CD4-positive, alpha-beta T cell (primary cell): ENCODE measurements at regions not wholly inside any gene's neighbourhood (a gene's known extent, or its start where the extent isn't known, plus 50 kb on each side); places are given as distances from the start of the nearest gene placed in this dataset.

Experiments used
- ATAC-seq: fragments of 200-7000 bp; cut with Tn5 transposase; one replicate; pipeline ENCODE4 v1.10.0; 2022; ENCODE audit warnings: mild to moderate bottlenecking; ENCODE audit not compliant: poor library complexity
- CTCF ChIA-PET: fragments of 350-600 bp; sonication (Branson Sonifier 250); formaldehyde crosslinking; loops from one replicate; lab custom pipeline; 2021; ENCODE audit warnings: antibody characterized with exemption, inconsistent platforms; lab: Charles Lee
- POLR2A ChIA-PET: fragments of 350-600 bp; sonication (Branson Sonifier 250); formaldehyde crosslinking; loops from one replicate; lab custom pipeline; 2021; ENCODE audit warnings: antibody characterized with exemption, inconsistent platforms; lab: Charles Lee
- DNase-seq, 14 experiments: peaks; one replicate each; pipeline ENCODE4 v3.0.0-alpha.2; 2013 to 2020; ENCODE audit warnings: mixed read lengths in 2 of 14
- H3K27ac ChIP-seq, 2 donors: one replicate each; pipeline versions ENCODE4 v1.5.1 to v1.7.0; 2013; ENCODE audit warnings: low read length in 2 of 2, low read depth in 1 of 2, mild to moderate bottlenecking in 1 of 2
- H3K27me3 ChIP-seq, 2 experiments: 1 replicate in 1 of 2; 2 replicates in 1 of 2; pipeline versions ENCODE4 v1.6.1 to v1.7.0; 2013; ENCODE audit warnings: low read length in 2 of 2, control low read depth in 1 of 2, mild to moderate bottlenecking in 1 of 2, moderate library complexity in 1 of 2; ENCODE audit not compliant: insufficient read depth in 2 of 2, control insufficient read depth in 1 of 2
- H3K36me3 ChIP-seq: one replicate; pipeline ENCODE4 v1.6.1; 2013; ENCODE audit warnings: low read length, control low read depth; ENCODE audit not compliant: insufficient read depth
- H3K4me1 ChIP-seq: one replicate; pipeline ENCODE4 v1.6.1; 2013; ENCODE audit warnings: low read length, control low read depth; ENCODE audit not compliant: insufficient read depth
- H3K4me3 ChIP-seq: one replicate; pipeline ENCODE4 v1.5.1; 2013; ENCODE audit warnings: mild to moderate bottlenecking, low read length, moderate library complexity
- H3K9me3 ChIP-seq, 2 experiments: 1 replicate in 1 of 2; 2 replicates in 1 of 2; pipeline versions ENCODE4 v1.6.1 to v1.7.0; 2013; ENCODE audit warnings: low read length in 2 of 2, mild to moderate bottlenecking in 2 of 2, control low read depth in 1 of 2, moderate library complexity in 1 of 2; ENCODE audit not compliant: control insufficient read depth in 1 of 2, insufficient read depth in 1 of 2
- H3K27ac Mint-ChIP-seq: one replicate; pipeline ENCODE4 v1.8.0; 2020; ENCODE audit warnings: mixed read lengths
- H3K27me3 Mint-ChIP-seq: one replicate; pipeline ENCODE4 v1.8.0; 2021; ENCODE audit warnings: mixed read lengths
- H3K36me3 Mint-ChIP-seq: one replicate; pipeline ENCODE4 v1.8.0; 2021; ENCODE audit warnings: low read depth, mixed read lengths
- H3K4me1 Mint-ChIP-seq: one replicate; pipeline ENCODE4 v1.8.0; 2021; ENCODE audit warnings: low read depth, mixed read lengths
- H3K4me3 Mint-ChIP-seq: one replicate; pipeline ENCODE4 v1.8.0; 2020; ENCODE audit warnings: mild to moderate bottlenecking, mixed read lengths
- H3K9me3 Mint-ChIP-seq: one replicate; pipeline ENCODE4 v1.8.0; 2020; ENCODE audit warnings: mixed read lengths
- CTCF ChIP-seq: fragments of 200-600 bp; IDR thresholded peaks from one replicate; pipeline ENCODE4 v1.8.0; 2022; ENCODE audit warnings: antibody characterized with exemption, mild to moderate bottlenecking
- intact Hi-C, 2 experiments: fragments of 100-400 bp; cut with DNase I in 1 of 2; cut with micrococcal nuclease in 1 of 2; formaldehyde crosslinking; loops; one replicate each; pipeline versions ENCODE4 v1.15.1 to v1.9.0; 2023 to 2025; cut with DNase I, micrococcal nuclease

GRCh38 chr15:55106155-55106554 is 90.6 kb downstream of the RSL24D1 start:
- ChIA-PET POLR2A (no interaction called here), CTCF (no interaction called here)
- H3K36me3 Mint-ChIP-seq = no peaks in the 10 kb centered on the region
- Histone ChIP-seq H3K4me1 (no peaks in the 10 kb centered on the region), H3K27me3 (peaks cover 0 to 3% of the 10 kb centered on the region in 2 experiments), H3K27ac (no peak overlapping the region), H3K4me3 (no peak overlapping the region), H3K9me3 (no peaks in the 10 kb centered on the region), H3K36me3 (no peaks in the 10 kb centered on the region)
- H3K4me3 Mint-ChIP-seq = no peak overlapping the region
- H3K27ac Mint-ChIP-seq = no peak overlapping the region
- no peak for DNase-seq
- TF ChIP-seq CTCF = no peak
- H3K4me1 Mint-ChIP-seq = no peaks in the 10 kb centered on the region
- no peak for ATAC-seq
- H3K27me3 Mint-ChIP-seq = peaks cover 6% of the 10 kb centered on the region
- peaks cover 3% of the 10 kb centered on the region for H3K9me3 Mint-ChIP-seq
- intact Hi-C loops = no loop called here

- no peak overlapping the region for H3K4me3 ChIP-seq
- H3K27me3 ChIP-seq = no peaks in the 10 kb centered on the region
- no peaks in the 10 kb centered on the region for H3K36me3 Mint-ChIP-seq
- intact Hi-C loops = no loop called here
- no peak for DNase-seq
- ChIA-PET CTCF (no interaction called here), POLR2A (no interaction called here)
- no peak for TF ChIP-seq CTCF
- no peak overlapping the region for H3K27ac Mint-ChIP-seq
- H3K4me1 ChIP-seq = no peaks in the 10 kb centered on the region
- H3K27ac ChIP-seq = no peak overlapping the region
- no peaks in the 10 kb centered on the region for H3K36me3 ChIP-seq
- H3K9me3 Mint-ChIP-seq = no peaks in the 10 kb centered on the region
- H3K9me3 ChIP-seq = no peaks in the 10 kb centered on the region
- peaks cover 6% of the 10 kb centered on the region for H3K27me3 Mint-ChIP-seq
- no peaks in the 10 kb centered on the region for H3K4me1 Mint-ChIP-seq
- no peak for ATAC-seq
- no peak overlapping the region for H3K4me3 Mint-ChIP-seq
These were observed 102.6 kb downstream of the RSL24D1 start for GRCh38 chr15:55094136-55094535.

- POLR2A ChIA-PET = no interaction called here
- H3K27ac Mint-ChIP-seq = no peak overlapping the region
- Histone ChIP-seq H3K36me3 (no peaks in the 10 kb centered on the region), H3K4me1 (no peaks in the 10 kb centered on the region), H3K4me3 (no peak overlapping the region), H3K27me3 (no peaks in the 10 kb centered on the region), H3K9me3 (no peaks in the 10 kb centered on the region), H3K27ac (no peak overlapping the region)
- H3K4me1 Mint-ChIP-seq = no peaks in the 10 kb centered on the region
- CTCF ChIA-PET = no interaction called here
- H3K27me3 Mint-ChIP-seq = peaks cover 14% of the 10 kb centered on the region
- H3K9me3 Mint-ChIP-seq = peaks cover 2% of the 10 kb centered on the region
- H3K4me3 Mint-ChIP-seq = no peak overlapping the region
- no peak for TF ChIP-seq CTCF
- DNase-seq (no peak), ATAC-seq (no peak)
- no peaks in the 10 kb centered on the region for H3K36me3 Mint-ChIP-seq
- intact Hi-C loops = no loop called here
These were observed 108.5 kb downstream of the RSL24D1 start for GRCh38 chr15:55088207-55088606.
